Ovary (tissue), 3 donors: ENCODE measurements at regions not wholly inside any gene's neighbourhood (a gene's known extent, or its start where the extent isn't known, plus 50 kb on each side); places are given as distances from the start of the nearest gene placed in this dataset.

Experiments used
- POLR2A ChIP-seq: fragments of 450-650 bp; IDR thresholded peaks from one replicate; pipeline ENCODE4 v1.6.1; 2017; ENCODE audit warnings: antibody characterized with exemption, mild to moderate bottlenecking, moderate library complexity
- TF ChIP-seq, protein P1 (sequence below), 3 donors: fragments of 450-650 bp in 2 of 3; fragments of 200-600 bp in 1 of 3; IDR thresholded peaks; one replicate each; pipeline versions ENCODE4 v1.5.1 to v1.8.0; 2016 to 2022; ENCODE audit warnings: antibody characterized with exemption in 3 of 3, mild to moderate bottlenecking in 1 of 3
- donor health status: DM: no; HTN: no; CAD: no.

DNA sequence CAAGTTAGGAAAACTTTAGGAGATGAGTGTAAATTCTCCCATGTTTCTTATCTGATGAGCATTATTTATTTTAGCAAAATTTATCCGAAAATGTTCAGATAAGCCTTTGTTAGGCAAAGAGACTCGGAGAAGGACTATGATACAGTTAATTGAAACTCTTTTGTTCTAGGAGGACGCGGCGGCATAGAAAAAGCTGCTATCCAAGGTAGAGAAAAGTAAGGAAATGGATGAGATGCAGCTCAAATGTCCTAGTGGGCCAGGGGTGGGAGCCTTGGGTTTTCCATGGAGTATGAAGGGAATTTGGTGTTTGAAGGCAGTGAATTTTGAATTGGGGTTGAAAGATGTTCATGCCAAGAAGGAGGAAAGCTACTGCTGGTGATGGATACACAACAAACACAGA lies 1504.5 kb downstream of the AACS start:
- TF ChIP-seq, protein P1, sequence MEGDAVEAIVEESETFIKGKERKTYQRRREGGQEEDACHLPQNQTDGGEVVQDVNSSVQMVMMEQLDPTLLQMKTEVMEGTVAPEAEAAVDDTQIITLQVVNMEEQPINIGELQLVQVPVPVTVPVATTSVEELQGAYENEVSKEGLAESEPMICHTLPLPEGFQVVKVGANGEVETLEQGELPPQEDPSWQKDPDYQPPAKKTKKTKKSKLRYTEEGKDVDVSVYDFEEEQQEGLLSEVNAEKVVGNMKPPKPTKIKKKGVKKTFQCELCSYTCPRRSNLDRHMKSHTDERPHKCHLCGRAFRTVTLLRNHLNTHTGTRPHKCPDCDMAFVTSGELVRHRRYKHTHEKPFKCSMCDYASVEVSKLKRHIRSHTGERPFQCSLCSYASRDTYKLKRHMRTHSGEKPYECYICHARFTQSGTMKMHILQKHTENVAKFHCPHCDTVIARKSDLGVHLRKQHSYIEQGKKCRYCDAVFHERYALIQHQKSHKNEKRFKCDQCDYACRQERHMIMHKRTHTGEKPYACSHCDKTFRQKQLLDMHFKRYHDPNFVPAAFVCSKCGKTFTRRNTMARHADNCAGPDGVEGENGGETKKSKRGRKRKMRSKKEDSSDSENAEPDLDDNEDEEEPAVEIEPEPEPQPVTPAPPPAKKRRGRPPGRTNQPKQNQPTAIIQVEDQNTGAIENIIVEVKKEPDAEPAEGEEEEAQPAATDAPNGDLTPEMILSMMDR (IDR thresholded peaks at IDR 0.05) = no peak
- no peak for TF ChIP-seq POLR2A
